MM.1S (cell line): ENCODE measurements at regions not wholly inside any gene's neighbourhood (a gene's known extent, or its start where the extent isn't known, plus 50 kb on each side); places are given as distances from the start of the nearest gene placed in this dataset.

ENCODE experiments used
- DNase-seq: peaks from one replicate; pipeline ENCODE4 v3.0.0-alpha.2; 2015
- H2AFZ ChIP-seq: fragments of 300-600 bp; sonication (generic); 2 replicates; pipeline ENCODE4 v1.6.0; 2016; ENCODE audit warnings: antibody characterized with exemption, low read length
- H3F3A ChIP-seq: fragments of 300-600 bp; sonication (generic); 2 replicates; pipeline ENCODE4 v1.6.1; 2016; ENCODE audit warnings: mild to moderate bottlenecking, antibody characterized with exemption, low read length, moderate library complexity, mixed read lengths; ENCODE audit not compliant: insufficient read depth
- H3K27ac ChIP-seq: fragments of 300-600 bp; sonication (generic); 2 replicates; pipeline ENCODE4 v1.5.1; 2016; ENCODE audit warnings: mild to moderate bottlenecking, low read length
- H3K27me3 ChIP-seq: fragments of 300-600 bp; sonication (generic); replicated peaks from 2 replicates; pipeline ENCODE4 v1.6.0; 2016; ENCODE audit warnings: low read length; ENCODE audit not compliant: insufficient read depth
- H3K36me3 ChIP-seq: fragments of 300-600 bp; sonication (generic); replicated peaks from 2 replicates; pipeline ENCODE4 v1.6.1; 2016; ENCODE audit warnings: mild to moderate bottlenecking, low read length, mixed read lengths; ENCODE audit not compliant: insufficient read depth
- H3K4me1 ChIP-seq: fragments of 300-600 bp; sonication (generic); 2 replicates; pipeline ENCODE4 v1.6.1; 2016; ENCODE audit warnings: low read length, mixed read lengths
- H3K4me2 ChIP-seq: fragments of 300-600 bp; sonication (generic); 2 replicates; pipeline ENCODE4 v1.6.0; 2016; ENCODE audit warnings: low read depth, low read length
- H3K4me3 ChIP-seq: fragments of 300-600 bp; sonication (generic); 2 replicates; pipeline ENCODE4 v1.5.1; 2016; ENCODE audit warnings: low read length, mixed read lengths
- H3K79me2 ChIP-seq: fragments of 300-600 bp; sonication (generic); 2 replicates; pipeline ENCODE4 v1.6.1; 2016; ENCODE audit warnings: mixed run types, low read length, mixed read lengths
- H3K9ac ChIP-seq: fragments of 300-600 bp; sonication (generic); 2 replicates; pipeline ENCODE4 v1.6.1; 2016; ENCODE audit warnings: low read length, mixed read lengths
- H3K9me2 ChIP-seq: fragments of 300-600 bp; sonication (generic); replicated peaks from 2 replicates; pipeline ENCODE4 v1.6.1; 2016; ENCODE audit warnings: mild to moderate bottlenecking, low read length, mixed read lengths; ENCODE audit not compliant: insufficient read depth
- H3K9me3 ChIP-seq: fragments of 300-600 bp; sonication (generic); replicated peaks from 2 replicates; pipeline ENCODE4 v1.6.1; 2016; ENCODE audit warnings: mild to moderate bottlenecking, low read length, mixed read lengths; ENCODE audit not compliant: insufficient read depth
- H4K20me1 ChIP-seq: fragments of 300-600 bp; sonication (generic); 2 replicates; pipeline ENCODE4 v1.6.1; 2016; ENCODE audit warnings: mild to moderate bottlenecking, low read length, moderate library complexity, mixed read lengths; ENCODE audit not compliant: insufficient read depth
- EZH2 ChIP-seq: fragments of 300-600 bp; sonication (generic); optimal IDR thresholded peaks from 2 replicates; pipeline ENCODE3; 2017; ENCODE audit warnings: low read depth, mild to moderate bottlenecking, antibody characterized with exemption, low read length, mixed read lengths
- EZH2phosphoT487 ChIP-seq: fragments of 300-600 bp; sonication (generic); IDR thresholded peaks from 2 replicates; pipeline ENCODE4 v1.6.1; 2018; ENCODE audit warnings: antibody characterized with exemption, low read length
- TF ChIP-seq, protein P1 (sequence below): fragments of 300-600 bp; sonication (generic); IDR thresholded peaks from 2 replicates; pipeline ENCODE4 v1.5.1; 2016; ENCODE audit warnings: antibody characterized with exemption, low read length, mixed read lengths

DNA sequence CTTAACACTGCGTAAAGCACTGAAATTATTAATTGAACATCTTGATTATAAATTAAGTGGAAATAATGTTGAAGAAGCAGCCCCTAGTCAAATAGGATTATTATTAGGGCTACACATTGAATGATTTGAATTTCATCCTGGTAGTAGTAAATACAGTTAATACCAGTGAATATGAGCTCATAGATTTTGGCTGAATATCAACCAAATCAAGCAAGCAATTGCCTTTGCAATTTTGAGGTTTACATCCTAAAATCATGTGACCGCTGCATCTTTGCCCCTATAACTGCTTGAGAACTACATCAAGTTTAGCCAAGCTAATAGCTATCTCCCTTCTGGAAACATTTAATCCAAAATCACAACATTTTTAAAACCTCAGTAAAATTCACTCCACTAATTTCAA, 801.2 kb upstream of the PIK3C3 start:
- Histone ChIP-seq H3K4me3 (no peak overlapping the region), H3K36me3 (no peaks in the 10 kb centered on the region), H3K9ac (no peak overlapping the region), H3K27me3 (no peaks in the 10 kb centered on the region), H3K79me2 (no peaks in the 10 kb centered on the region), H3K27ac (no peak overlapping the region), H3F3A (no peaks in the 10 kb centered on the region), H3K4me1 (no peaks in the 10 kb centered on the region), H4K20me1 (no peaks in the 10 kb centered on the region), H3K9me3 (no peaks in the 10 kb centered on the region), H3K9me2 (no peaks in the 10 kb centered on the region), H3K4me2 (no peak overlapping the region), H2AFZ (no peak overlapping the region)
- DNase-seq: no peak
- TF ChIP-seq, protein P1, sequence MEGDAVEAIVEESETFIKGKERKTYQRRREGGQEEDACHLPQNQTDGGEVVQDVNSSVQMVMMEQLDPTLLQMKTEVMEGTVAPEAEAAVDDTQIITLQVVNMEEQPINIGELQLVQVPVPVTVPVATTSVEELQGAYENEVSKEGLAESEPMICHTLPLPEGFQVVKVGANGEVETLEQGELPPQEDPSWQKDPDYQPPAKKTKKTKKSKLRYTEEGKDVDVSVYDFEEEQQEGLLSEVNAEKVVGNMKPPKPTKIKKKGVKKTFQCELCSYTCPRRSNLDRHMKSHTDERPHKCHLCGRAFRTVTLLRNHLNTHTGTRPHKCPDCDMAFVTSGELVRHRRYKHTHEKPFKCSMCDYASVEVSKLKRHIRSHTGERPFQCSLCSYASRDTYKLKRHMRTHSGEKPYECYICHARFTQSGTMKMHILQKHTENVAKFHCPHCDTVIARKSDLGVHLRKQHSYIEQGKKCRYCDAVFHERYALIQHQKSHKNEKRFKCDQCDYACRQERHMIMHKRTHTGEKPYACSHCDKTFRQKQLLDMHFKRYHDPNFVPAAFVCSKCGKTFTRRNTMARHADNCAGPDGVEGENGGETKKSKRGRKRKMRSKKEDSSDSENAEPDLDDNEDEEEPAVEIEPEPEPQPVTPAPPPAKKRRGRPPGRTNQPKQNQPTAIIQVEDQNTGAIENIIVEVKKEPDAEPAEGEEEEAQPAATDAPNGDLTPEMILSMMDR: no peak
- TF ChIP-seq EZH2phosphoT487: no peak
- no peak for TF ChIP-seq EZH2

DNA sequence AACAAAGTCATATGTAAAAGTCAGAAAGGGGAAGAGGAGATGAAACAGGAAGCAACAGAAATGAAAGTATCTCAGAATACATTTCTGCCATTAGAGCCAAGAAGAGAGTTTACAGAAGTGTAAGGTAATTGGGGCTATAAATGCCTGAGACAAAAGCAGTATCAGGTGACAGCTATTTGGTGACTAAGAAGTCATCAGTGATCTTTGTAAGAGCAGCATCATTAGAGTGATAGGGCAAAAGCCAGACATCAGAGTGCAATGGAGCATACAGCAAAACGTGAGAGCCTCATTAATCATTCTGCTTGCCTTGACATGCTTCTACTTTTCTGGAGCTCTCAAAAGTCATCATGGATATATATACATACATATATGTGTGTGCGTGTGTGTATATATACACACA, 804.7 kb upstream of the PIK3C3 start:
- TF ChIP-seq EZH2 (no peak), EZH2phosphoT487 (no peak)
- TF ChIP-seq, protein P1: no peak

DNA sequence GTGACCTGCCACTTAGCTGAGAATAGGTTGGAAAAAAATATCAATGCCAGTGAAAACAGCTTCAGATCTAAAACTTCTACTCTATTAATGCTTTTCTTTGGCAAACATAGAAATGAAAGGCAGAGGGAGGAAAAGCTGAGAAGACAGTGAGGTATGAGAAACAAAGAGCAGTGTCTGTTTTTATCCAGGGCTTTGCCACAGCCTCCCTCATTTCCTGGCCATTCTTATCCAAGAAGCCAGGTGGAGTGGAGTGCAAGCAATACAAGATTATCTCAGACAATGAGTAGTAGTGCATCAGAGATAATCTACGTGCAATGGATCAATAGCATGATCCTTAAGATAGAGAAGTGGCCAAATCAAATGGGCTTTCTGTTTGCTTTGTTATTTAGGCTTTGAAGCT, 808.7 kb upstream of the PIK3C3 start:
- Histone ChIP-seq H3K9me2 (no peaks in the 10 kb centered on the region), H2AFZ (no peak overlapping the region), H3K9ac (no peak overlapping the region), H3K79me2 (no peaks in the 10 kb centered on the region), H3K27ac (no peak overlapping the region), H3K27me3 (no peaks in the 10 kb centered on the region), H3K9me3 (no peaks in the 10 kb centered on the region), H4K20me1 (no peaks in the 10 kb centered on the region), H3K4me1 (no peaks in the 10 kb centered on the region), H3K36me3 (no peaks in the 10 kb centered on the region), H3F3A (no peaks in the 10 kb centered on the region), H3K4me3 (no peak overlapping the region), H3K4me2 (no peak overlapping the region)
- no peak for DNase-seq
- TF ChIP-seq, protein P1: no peak
- no peak for TF ChIP-seq EZH2phosphoT487
- no peak for TF ChIP-seq EZH2

More for the DNA sequence above, 804.7 kb upstream of the PIK3C3 start:
- DNase-seq: peak; percentile 14
- Histone ChIP-seq H3K9me2 (no peaks in the 10 kb centered on the region), H3K4me1 (no peaks in the 10 kb centered on the region), H3K27ac (no peak overlapping the region), H3K79me2 (no peaks in the 10 kb centered on the region), H3F3A (no peaks in the 10 kb centered on the region), H3K4me2 (no peak overlapping the region), H3K27me3 (no peaks in the 10 kb centered on the region), H3K9me3 (no peaks in the 10 kb centered on the region), H4K20me1 (no peaks in the 10 kb centered on the region), H3K4me3 (no peak overlapping the region), H3K36me3 (no peaks in the 10 kb centered on the region), H3K9ac (no peak overlapping the region), H2AFZ (no peak overlapping the region)
